Ishikawa (cell line): ENCODE measurements at regions not wholly inside any gene's neighbourhood (a gene's known extent, or its start where the extent isn't known, plus 50 kb on each side); places are given as distances from the start of the nearest gene placed in this dataset.
A peak's percentile ranks its signal among the peaks of the same experiment; 100 is the strongest.

Experiments
- CEBPB ChIP-seq: IDR thresholded peaks from 2 replicates; pipeline ENCODE4 v1.6.1; 2012
- CREB1 ChIP-seq: IDR thresholded peaks from 2 replicates; pipeline ENCODE4 v1.6.1; 2012; ENCODE audit warnings: low read depth
- EGR1 ChIP-seq: IDR thresholded peaks from 2 replicates; pipeline ENCODE4 v1.6.1; 2012
- EP300 ChIP-seq: IDR thresholded peaks from 2 replicates; pipeline ENCODE4 v1.6.1; 2012; ENCODE audit warnings: borderline replicate concordance
- FOXM1 ChIP-seq: IDR thresholded peaks from 2 replicates; pipeline ENCODE4 v1.6.1; 2012; ENCODE audit warnings: low read depth, borderline replicate concordance
- MAX ChIP-seq: IDR thresholded peaks from 2 replicates; pipeline ENCODE4 v1.6.1; 2012
- NFIC ChIP-seq: IDR thresholded peaks from 2 replicates; pipeline ENCODE4 v1.6.1; 2012
- RAD21 ChIP-seq: IDR thresholded peaks from 2 replicates; pipeline ENCODE4 v1.6.1; 2012; ENCODE audit warnings: low read depth
- REST ChIP-seq: IDR thresholded peaks from 2 replicates; pipeline ENCODE4 v1.6.1; 2012; ENCODE audit warnings: low read depth, mild to moderate bottlenecking
- TAF1 ChIP-seq: IDR thresholded peaks from 2 replicates; pipeline ENCODE4 v1.6.1; 2012; ENCODE audit warnings: low read depth, mild to moderate bottlenecking
- TCF12 ChIP-seq: IDR thresholded peaks from 2 replicates; pipeline ENCODE4 v1.6.1; 2012; ENCODE audit warnings: low read depth
- TEAD4 ChIP-seq: IDR thresholded peaks from 2 replicates; pipeline ENCODE4 v1.6.1; 2012
- USF1 ChIP-seq: IDR thresholded peaks from 2 replicates; pipeline ENCODE4 v1.6.1; 2012
- YY1 ChIP-seq: IDR thresholded peaks from 2 replicates; pipeline ENCODE4 v1.6.1; 2012; ENCODE audit warnings: low read depth
- ZBTB7A ChIP-seq: IDR thresholded peaks from 2 replicates; pipeline ENCODE4 v1.6.1; 2012; ENCODE audit warnings: low read depth

GRCh38 chr3:80898211-80898610 is 863.2 kb downstream of the GBE1 start:
- TF ChIP-seq EP300 (no peak), MAX (no peak), CEBPB (no peak), TEAD4 (no peak), FOXM1 (no peak), TCF12 (no peak), RAD21 (no peak), EGR1 (no peak), NFIC (no peak), CREB1 (no peak), TAF1 (no peak), REST (no peak), ZBTB7A (no peak)

GRCh38 chr3:80890571-80890970 is 870.9 kb downstream of the GBE1 start:
- no peak for TF ChIP-seq NFIC
- no peak for TF ChIP-seq ZBTB7A
- no peak for TF ChIP-seq CEBPB
- no peak for TF ChIP-seq RAD21
- TF ChIP-seq EP300: no peak
- TF ChIP-seq TCF12: no peak
- TF ChIP-seq YY1: no peak
- no peak for TF ChIP-seq FOXM1
- no peak for TF ChIP-seq USF1
- TF ChIP-seq TEAD4: no peak
- no peak for TF ChIP-seq EGR1
- no peak for TF ChIP-seq REST
- no peak for TF ChIP-seq CREB1
- TF ChIP-seq TAF1: no peak

- no peak for TF ChIP-seq EP300
These were observed 871.9 kb downstream of the GBE1 start for GRCh38 chr3:80889535-80889934.

GRCh38 chr3:80870476-80871041 is 890.9 kb downstream of the GBE1 start:
- no peak for TF ChIP-seq MAX

- TF ChIP-seq EP300: peak; percentile 75
- TF ChIP-seq CREB1: no peak
- TF ChIP-seq REST: no peak
- TF ChIP-seq TEAD4: peak; percentile 48
- peak; percentile 66; the same call in 1 of the 2 replicates for TF ChIP-seq FOXM1
- TF ChIP-seq YY1: no peak
- TF ChIP-seq MAX: no peak
- TF ChIP-seq RAD21: 0 out of 2 replicates have a peak, but pooled peaks have one; percentile 4
- no peak for TF ChIP-seq USF1
- no peak for TF ChIP-seq EGR1
- TF ChIP-seq TCF12: peak; percentile 68; the same call in 1 of the 2 replicates
- TF ChIP-seq CEBPB: peak; percentile 94
- TF ChIP-seq NFIC: peak; percentile 53; the same call in 1 of the 2 replicates
These were observed 906.0 kb downstream of the GBE1 start for GRCh38 chr3:80855482-80855881.
